ENCODE measurements at regions not wholly inside any gene's neighbourhood (a gene's known extent, or its start where the extent isn't known, plus 50 kb on each side); places are given as distances from the start of the nearest gene placed in this dataset.

DNA sequence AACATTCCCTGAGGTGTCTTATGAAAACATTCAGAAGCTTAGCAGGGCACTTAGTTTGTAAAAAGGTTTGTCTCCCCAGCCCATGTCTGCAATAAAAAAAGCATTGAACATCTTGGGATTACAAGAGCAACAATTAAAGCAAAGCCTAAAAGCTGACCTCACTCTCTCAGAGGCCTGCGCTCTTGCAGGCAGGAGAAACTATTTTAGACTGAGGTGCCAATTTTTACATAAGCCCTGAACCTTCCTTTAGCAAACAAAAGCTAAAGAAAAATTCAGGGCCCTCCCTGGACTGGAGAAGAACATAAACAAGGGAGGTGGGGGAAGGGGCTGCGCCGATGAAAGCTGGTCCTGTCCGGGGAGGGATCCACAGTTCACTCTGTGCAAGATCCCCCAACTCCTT is 312.7 kb upstream of the RNF32 start:
- TF ChIP-seq POLR2AphosphoS5 (IDR thresholded peaks at IDR 0.05) = no peak
- TF ChIP-seq, protein P1, sequence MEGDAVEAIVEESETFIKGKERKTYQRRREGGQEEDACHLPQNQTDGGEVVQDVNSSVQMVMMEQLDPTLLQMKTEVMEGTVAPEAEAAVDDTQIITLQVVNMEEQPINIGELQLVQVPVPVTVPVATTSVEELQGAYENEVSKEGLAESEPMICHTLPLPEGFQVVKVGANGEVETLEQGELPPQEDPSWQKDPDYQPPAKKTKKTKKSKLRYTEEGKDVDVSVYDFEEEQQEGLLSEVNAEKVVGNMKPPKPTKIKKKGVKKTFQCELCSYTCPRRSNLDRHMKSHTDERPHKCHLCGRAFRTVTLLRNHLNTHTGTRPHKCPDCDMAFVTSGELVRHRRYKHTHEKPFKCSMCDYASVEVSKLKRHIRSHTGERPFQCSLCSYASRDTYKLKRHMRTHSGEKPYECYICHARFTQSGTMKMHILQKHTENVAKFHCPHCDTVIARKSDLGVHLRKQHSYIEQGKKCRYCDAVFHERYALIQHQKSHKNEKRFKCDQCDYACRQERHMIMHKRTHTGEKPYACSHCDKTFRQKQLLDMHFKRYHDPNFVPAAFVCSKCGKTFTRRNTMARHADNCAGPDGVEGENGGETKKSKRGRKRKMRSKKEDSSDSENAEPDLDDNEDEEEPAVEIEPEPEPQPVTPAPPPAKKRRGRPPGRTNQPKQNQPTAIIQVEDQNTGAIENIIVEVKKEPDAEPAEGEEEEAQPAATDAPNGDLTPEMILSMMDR (IDR thresholded peaks at IDR 0.05) = no peak
